Right lobe of liver (tissue), 4 donors: ENCODE measurements at regions not wholly inside any gene's neighbourhood (a gene's known extent, or its start where the extent isn't known, plus 50 kb on each side); places are given as distances from the start of the nearest gene placed in this dataset.

ENCODE experiments used
- CTCF ChIP-seq, 4 donors: fragments of 200-600 bp in 3 of 4; fragments of 450-650 bp in 1 of 4; IDR thresholded peaks; one replicate each; pipeline versions ENCODE4 v1.5.1 to v1.8.0; 2016 to 2022; ENCODE audit warnings: antibody characterized with exemption in 4 of 4, mild to moderate bottlenecking in 2 of 4
- POLR2A ChIP-seq: fragments of 450-650 bp; IDR thresholded peaks from one replicate; pipeline ENCODE4 v1.6.1; 2017; ENCODE audit warnings: antibody characterized with exemption, mild to moderate bottlenecking
- donor health status: DM: no; HTN: no; CAD: no.
- donor health status: DM: no; HTN: no; CAD: no.
- donor health status: DM: no; HTN: yes; CAD: no.

GRCh38 chr16:8254405-8254804 is 335.9 kb downstream of the TMEM114 start:
- TF ChIP-seq CTCF (IDR thresholded peaks at IDR 0.05) (no peak), POLR2A (no peak)
